NT2/D1 (cell line): ENCODE measurements at regions not wholly inside any gene's neighbourhood (a gene's known extent, or its start where the extent isn't known, plus 50 kb on each side); places are given as distances from the start of the nearest gene placed in this dataset.

Experiments used
- DNase-seq: peaks from one replicate; pipeline ENCODE4 v3.0.0-alpha.2; 2011; ENCODE audit warnings: low read depth, low spot score
- H3K27me3 ChIP-seq: 2 replicates; pipeline ENCODE4 v1.6.0; 2011; ENCODE audit warnings: mild to moderate bottlenecking; ENCODE audit not compliant: insufficient read length, insufficient read depth
- H3K36me3 ChIP-seq: 2 replicates; pipeline ENCODE4 v1.6.1; 2011; ENCODE audit warnings: mild to moderate bottlenecking, low read length, mixed read lengths; ENCODE audit not compliant: insufficient read depth, insufficient read length
- H3K4me1 ChIP-seq: 2 replicates; pipeline ENCODE4 v1.5.1; 2011; ENCODE audit not compliant: insufficient read depth, insufficient read length
- H3K4me3 ChIP-seq: 2 replicates; pipeline ENCODE4 v1.5.1; 2011; ENCODE audit warnings: low read depth; ENCODE audit not compliant: insufficient read length
- H3K9ac ChIP-seq: 2 replicates; pipeline ENCODE4 v1.6.0; 2011; ENCODE audit warnings: low read depth; ENCODE audit not compliant: insufficient read length
- H3K9me3 ChIP-seq: 2 replicates; pipeline ENCODE4 v1.5.1; 2011; ENCODE audit warnings: mild to moderate bottlenecking, low read length; ENCODE audit not compliant: insufficient read depth
- SUZ12 ChIP-seq: IDR thresholded peaks from 2 replicates; pipeline ENCODE4 v1.6.1; 2011; ENCODE audit not compliant: insufficient read length, insufficient read depth; ENCODE audit errors: extremely low read depth
- YY1 ChIP-seq: IDR thresholded peaks from 2 replicates; pipeline ENCODE4 v1.6.1; 2011; ENCODE audit not compliant: insufficient read length, insufficient read depth
- ZNF274 ChIP-seq: IDR thresholded peaks from 2 replicates; pipeline ENCODE4 v1.6.1; 2011; ENCODE audit warnings: mild to moderate bottlenecking, low read depth, low read length

DNA sequence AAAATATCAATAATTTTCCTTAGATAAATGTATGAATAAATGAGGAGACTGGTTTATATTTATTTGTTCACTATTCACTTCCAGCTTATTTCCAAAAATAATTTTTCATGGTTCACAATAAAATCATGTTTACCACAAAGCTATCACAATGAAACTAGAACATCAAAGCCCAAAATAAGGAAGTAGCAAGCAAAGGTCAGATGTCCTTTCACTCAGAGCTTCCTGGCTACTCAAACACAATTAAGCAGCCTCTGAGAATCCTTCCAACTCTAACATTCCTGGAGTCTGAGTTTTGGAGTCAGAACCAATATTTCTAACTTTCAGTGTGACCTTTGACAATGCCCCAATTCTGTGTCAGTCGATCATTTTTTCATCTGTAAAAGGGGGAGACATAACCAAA lies 527.0 kb downstream of the SOX6 start:
- Histone ChIP-seq H3K4me3 (no peak overlapping the region), H3K4me1 (no peaks in the 10 kb centered on the region), H3K27me3 (no peaks in the 10 kb centered on the region), H3K9ac (no peak overlapping the region), H3K9me3 (no peaks in the 10 kb centered on the region), H3K36me3 (no peaks in the 10 kb centered on the region)
- DNase-seq = no peak
- no peak for TF ChIP-seq YY1
- TF ChIP-seq ZNF274 = no peak
- no peak for TF ChIP-seq SUZ12

DNA sequence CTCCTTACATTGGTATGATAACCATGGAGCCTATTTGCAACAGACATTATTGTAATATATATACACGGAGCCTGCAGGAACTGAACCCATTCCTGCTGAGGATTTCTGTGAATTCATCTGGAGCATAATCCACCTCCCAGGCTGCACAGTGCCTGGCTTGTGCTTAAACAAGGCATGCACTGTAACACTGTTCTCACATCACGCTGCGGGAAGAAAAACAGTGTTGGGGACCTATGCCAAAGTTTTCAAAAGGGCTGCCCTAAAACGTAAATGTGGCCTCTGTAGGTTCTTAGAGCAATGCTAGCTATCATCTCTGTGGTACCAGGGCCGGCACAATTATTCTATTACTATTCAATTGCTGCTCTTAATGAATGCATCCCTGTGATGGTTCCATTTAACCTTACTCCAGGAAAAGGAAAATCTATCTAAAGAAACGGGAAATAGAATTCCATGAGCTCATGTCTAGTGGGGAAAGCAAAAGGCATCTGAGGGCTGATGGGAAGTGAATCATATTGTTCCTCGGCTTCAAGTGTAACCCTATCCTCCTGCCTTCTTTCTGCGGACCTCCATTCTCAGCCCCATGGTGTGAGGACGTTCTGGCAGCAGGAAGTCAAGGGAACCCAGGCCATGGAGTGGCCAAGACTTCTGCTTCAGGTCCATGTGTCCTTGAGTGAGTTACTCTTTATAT lies 525.5 kb downstream of the SOX6 start:
- H3K9me3 ChIP-seq = no peaks in the 10 kb centered on the region
- no peak overlapping the region for H3K4me3 ChIP-seq
- H3K36me3 ChIP-seq = no peaks in the 10 kb centered on the region
- TF ChIP-seq SUZ12 (no peak), YY1 (no peak)
- no peaks in the 10 kb centered on the region for H3K27me3 ChIP-seq
- no peaks in the 10 kb centered on the region for H3K4me1 ChIP-seq
- no peak for DNase-seq
- no peak overlapping the region for H3K9ac ChIP-seq

DNA sequence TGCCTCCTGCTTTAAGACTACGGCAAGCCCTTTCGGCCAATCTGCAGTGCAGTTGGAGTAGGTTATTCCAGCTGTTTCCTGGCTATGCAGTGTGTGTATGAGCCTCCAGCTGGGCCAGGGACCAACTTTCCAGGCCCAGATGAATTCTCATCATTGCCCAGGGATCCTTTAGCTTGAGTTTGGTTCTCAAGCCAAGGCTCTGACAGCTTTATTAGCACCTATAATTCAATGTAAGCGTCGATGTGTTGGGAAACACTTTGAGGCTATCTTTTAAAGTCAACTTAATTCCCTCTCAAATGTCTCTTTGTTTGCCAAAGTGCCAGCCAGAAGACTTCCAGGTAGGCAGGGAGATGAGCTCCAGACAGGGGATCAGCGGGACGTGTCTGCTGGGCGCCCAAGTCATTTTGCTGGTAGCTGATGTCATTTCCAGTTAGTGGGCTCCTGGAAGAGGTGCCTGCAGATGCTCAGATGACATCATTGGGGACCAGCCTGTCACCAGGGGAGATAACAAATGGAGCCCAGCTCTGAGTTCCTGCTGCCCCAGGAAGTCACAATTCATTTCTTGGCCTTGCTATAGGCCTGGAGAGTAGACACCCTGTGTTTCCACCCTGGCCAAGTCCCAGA lies 520.4 kb downstream of the SOX6 start:
- Histone ChIP-seq H3K9ac (no peak overlapping the region), H3K36me3 (no peaks in the 10 kb centered on the region), H3K27me3 (no peaks in the 10 kb centered on the region), H3K9me3 (no peaks in the 10 kb centered on the region), H3K4me3 (no peak overlapping the region), H3K4me1 (no peaks in the 10 kb centered on the region)
- DNase-seq = no peak
- TF ChIP-seq SUZ12 (no peak), ZNF274 (no peak), YY1 (no peak)

DNA sequence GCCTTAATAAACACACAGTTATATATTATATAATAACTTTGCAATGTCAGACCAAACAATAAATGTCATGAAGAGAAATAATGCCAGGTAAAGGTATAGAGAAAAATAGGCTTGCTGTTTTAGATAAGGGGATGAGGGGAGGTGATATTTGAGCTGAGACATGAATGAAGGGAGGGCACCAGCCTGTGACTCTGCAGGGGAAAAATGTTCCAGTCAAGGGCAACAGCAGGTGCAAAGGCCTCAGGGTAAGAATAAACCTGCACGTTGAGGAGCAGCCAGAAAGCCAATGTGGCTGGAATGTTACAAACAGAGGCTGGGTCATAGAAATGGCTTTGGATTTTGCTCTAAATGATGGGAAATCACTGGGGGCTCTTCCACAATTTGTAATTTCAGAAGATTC lies 519.6 kb downstream of the SOX6 start:
- Histone ChIP-seq H3K4me1 (no peaks in the 10 kb centered on the region), H3K9me3 (no peaks in the 10 kb centered on the region), H3K9ac (no peak overlapping the region), H3K36me3 (no peaks in the 10 kb centered on the region), H3K4me3 (no peak overlapping the region), H3K27me3 (no peaks in the 10 kb centered on the region)
- DNase-seq = no peak
- no peak for TF ChIP-seq ZNF274
- no peak for TF ChIP-seq YY1
- TF ChIP-seq SUZ12 = no peak

DNA sequence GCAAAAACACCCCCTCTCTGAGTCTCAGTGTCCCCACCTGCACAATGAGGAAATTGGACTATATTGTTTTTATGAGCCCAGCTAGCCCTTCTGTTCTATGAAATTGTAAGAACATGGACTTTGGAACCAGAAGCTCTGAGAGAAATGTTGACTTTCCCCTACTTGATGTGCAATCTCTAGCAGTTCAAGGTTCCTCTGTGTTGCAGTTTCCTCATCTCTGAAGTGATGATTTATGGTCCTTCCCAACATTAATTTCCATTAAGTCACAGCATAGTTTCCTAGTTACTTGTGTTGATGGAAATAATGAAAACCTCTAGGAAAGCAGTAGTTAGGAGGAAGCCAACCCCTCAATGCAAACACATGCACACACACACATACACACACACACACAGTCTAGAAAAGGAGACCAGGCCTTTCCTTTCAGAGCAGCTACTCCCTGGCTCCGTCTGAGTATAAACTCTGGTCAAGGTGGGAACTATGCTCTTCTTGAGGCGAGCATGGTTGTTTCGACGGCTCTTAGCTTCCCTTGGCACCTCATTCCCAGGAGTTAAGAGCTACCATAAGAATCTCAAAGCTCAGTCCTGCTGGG lies 518.4 kb downstream of the SOX6 start:
- DNase-seq = no peak
- no peak overlapping the region for H3K9ac ChIP-seq
- H3K9me3 ChIP-seq = no peaks in the 10 kb centered on the region
- no peaks in the 10 kb centered on the region for H3K36me3 ChIP-seq
- H3K4me3 ChIP-seq = no peak overlapping the region
- H3K27me3 ChIP-seq = no peaks in the 10 kb centered on the region
- TF ChIP-seq ZNF274 (no peak), SUZ12 (no peak), YY1 (no peak)
- H3K4me1 ChIP-seq = no peaks in the 10 kb centered on the region

DNA sequence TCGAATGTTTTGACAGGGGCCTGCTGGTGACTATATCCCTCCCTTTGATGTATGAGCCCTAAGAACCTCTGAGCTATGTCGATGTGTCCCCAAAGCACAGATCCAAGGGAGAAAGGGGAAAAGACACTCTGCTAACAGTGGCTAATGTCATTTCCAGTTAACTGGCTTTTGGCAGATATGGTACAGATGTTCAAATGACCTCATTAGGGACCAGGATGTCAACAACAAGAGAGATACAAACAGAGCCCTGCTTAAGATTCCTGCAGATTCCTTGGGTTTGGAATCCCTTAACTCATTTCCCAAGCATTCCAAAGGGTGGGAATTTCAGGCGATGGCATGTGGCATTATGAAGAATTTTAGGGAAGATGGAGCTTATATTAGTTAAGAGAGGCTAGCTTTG lies 517.3 kb downstream of the SOX6 start:
- H3K36me3 ChIP-seq = no peaks in the 10 kb centered on the region
- H3K27me3 ChIP-seq = no peaks in the 10 kb centered on the region
- DNase-seq = no peak
- H3K4me1 ChIP-seq = peaks cover 3% of the 10 kb centered on the region
- no peak overlapping the region for H3K9ac ChIP-seq
- no peaks in the 10 kb centered on the region for H3K9me3 ChIP-seq
- H3K4me3 ChIP-seq = no peak overlapping the region
- TF ChIP-seq ZNF274 (no peak), YY1 (no peak), SUZ12 (no peak)

DNA sequence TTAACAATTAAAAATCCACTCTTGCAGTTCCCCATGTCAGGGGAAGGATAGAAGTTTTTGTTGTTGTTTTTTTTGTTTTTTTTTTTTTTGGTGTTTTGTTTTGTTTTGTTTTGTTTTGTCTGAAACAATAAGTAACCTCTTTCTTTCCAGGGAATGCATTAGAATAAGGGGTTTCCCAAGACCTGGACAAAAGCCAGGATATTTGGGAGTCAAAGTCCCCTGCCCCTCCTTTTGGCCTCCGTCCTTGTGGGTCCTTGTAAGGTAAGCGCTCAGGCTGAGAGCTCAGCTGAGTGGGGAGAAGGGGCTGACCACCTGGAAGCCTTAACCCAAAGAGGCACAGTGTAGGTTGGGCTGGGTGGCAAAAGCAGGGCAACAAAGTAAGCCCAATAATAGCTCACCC lies 515.4 kb downstream of the SOX6 start:
- Histone ChIP-seq H3K4me3 (no peak overlapping the region), H3K4me1 (peaks cover 5% of the 10 kb centered on the region), H3K27me3 (no peaks in the 10 kb centered on the region), H3K36me3 (no peaks in the 10 kb centered on the region), H3K9me3 (no peaks in the 10 kb centered on the region), H3K9ac (no peak overlapping the region)
- no peak for TF ChIP-seq ZNF274
- no peak for TF ChIP-seq SUZ12
- TF ChIP-seq YY1 = no peak
- no peak for DNase-seq
